ENCODE measurements at regions not wholly inside any gene's neighbourhood (a gene's known extent, or its start where the extent isn't known, plus 50 kb on each side); places are given as distances from the start of the nearest gene placed in this dataset.

DNA sequence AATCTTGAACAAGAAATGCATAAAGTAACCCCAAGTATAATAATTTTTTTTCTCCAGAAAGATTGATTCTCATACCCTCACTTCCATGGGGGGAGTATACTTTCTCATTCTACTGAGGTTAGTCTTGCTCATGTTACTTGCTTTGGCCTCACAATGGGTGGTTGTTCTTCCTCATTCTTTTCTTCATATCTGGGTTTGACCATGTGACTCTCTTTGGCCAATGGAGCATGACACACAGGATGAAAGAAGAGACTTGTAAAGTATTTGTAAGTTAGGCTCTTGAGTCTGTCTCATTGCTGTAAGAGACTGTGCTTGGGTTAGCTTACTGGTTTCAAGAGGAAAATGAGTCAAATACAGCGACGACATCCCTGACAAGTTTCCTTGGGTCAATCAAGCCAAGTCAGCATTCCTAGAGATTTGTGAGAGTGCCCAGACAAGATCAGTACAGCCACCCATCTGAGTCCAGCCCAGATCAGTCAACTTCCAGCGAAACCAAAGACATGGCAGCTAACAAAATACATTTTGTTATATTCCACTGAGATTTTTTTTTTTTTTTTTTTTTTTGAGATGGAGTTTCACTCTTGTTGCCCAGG lies 970.2 kb downstream of the BCL11A start:
- TF ChIP-seq GATA3 (IDR thresholded peaks at IDR 0.05; ENCODE audit: low read depth, low read length) (no peak), GATA2 (IDR thresholded peaks at IDR 0.05; ENCODE audit: low read depth, low read length) (no peak)

DNA sequence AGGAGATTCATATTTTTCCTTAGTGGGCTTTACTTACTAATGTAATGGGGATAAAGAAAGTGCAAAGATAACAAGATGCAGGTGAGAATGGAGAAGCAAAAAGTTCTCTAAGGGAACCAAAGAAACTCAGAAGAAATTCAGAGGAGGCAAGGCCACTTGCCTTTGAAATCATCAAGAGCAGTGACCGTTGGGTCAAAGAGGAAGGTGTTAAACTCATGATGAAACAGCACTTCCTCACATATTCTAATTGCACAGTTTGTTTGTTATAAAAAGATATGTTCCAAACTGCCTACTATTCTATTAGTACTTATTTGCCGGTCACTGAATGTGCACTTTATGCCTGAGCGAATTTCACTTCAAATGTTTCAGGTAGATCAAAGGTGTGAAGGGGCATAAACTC lies 975.1 kb downstream of the BCL11A start:
- TF ChIP-seq GATA3 (IDR thresholded peaks at IDR 0.05; ENCODE audit: low read depth, low read length) (no peak), GATA2 (IDR thresholded peaks at IDR 0.05; ENCODE audit: low read depth, low read length) (no peak)

- no peak for TF ChIP-seq GATA2 (IDR thresholded peaks at IDR 0.05; ENCODE audit: low read depth, low read length)
- TF ChIP-seq GATA3 (IDR thresholded peaks at IDR 0.05; ENCODE audit: low read depth, low read length), result no peak
These were observed 978.3 kb downstream of the BCL11A start for GRCh38 chr2:59575191-59575590.

- no peak for TF ChIP-seq GATA2 (IDR thresholded peaks at IDR 0.05; ENCODE audit: low read depth, low read length)
- no peak for TF ChIP-seq GATA3 (IDR thresholded peaks at IDR 0.05; ENCODE audit: low read depth, low read length)
These were observed 981.2 kb downstream of the BCL11A start for GRCh38 chr2:59572227-59572626.

DNA sequence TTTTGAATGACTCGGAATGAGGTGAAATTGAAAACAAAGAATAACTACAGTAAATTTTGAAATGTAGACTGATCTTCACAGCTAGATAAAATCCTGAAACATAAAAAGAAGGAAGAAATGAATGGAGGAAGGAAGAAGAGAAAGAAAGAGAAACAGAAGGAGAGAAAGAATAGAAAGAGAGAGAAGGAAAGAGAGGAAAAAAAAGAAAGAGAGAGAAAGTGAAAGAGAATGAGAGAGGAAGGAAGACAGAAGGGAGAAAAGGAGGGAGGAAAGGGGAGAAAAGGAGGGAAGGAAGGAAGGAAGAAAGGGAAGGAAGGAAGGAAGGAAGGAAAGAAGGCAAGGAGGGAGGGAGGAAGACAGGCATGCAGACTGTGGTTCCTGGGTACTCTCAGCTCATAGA lies 982.6 kb downstream of the BCL11A start:
- TF ChIP-seq GATA2 (IDR thresholded peaks at IDR 0.05; ENCODE audit: low read depth, low read length), result no peak
- no peak for TF ChIP-seq GATA3 (IDR thresholded peaks at IDR 0.05; ENCODE audit: low read depth, low read length)

- TF ChIP-seq GATA2 (IDR thresholded peaks at IDR 0.05; ENCODE audit: low read depth, low read length), result no peak
- TF ChIP-seq GATA3 (IDR thresholded peaks at IDR 0.05; ENCODE audit: low read depth, low read length), result no peak
These were observed 984.3 kb downstream of the BCL11A start for GRCh38 chr2:59569124-59569523.

DNA sequence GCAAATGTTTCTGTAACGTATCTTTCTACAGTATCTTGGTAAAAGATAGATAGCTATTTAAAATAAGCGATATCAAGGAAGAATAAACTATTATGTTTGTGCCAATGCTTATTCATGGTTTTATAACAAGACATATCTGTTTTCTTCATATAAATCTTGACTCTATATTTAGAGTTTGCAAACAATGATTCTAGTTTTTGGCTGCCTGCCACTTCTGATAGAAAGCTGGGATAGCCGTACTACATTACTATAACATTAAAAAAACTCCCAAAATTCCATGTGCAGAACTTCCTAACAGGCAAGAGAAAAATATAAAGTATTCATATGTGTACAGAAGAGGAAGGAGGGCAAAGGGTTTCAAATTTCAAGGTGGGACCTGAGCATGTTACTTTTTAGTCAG lies 985.0 kb downstream of the BCL11A start:
- TF ChIP-seq GATA2 (IDR thresholded peaks at IDR 0.05; ENCODE audit: low read depth, low read length), result no peak
- no peak for TF ChIP-seq GATA3 (IDR thresholded peaks at IDR 0.05; ENCODE audit: low read depth, low read length)

- no peak for TF ChIP-seq GATA2 (IDR thresholded peaks at IDR 0.05; ENCODE audit: low read depth, low read length)
- no peak for TF ChIP-seq GATA3 (IDR thresholded peaks at IDR 0.05; ENCODE audit: low read depth, low read length)
These were observed 986.3 kb downstream of the BCL11A start for GRCh38 chr2:59567151-59567550.

- TF ChIP-seq GATA3 (IDR thresholded peaks at IDR 0.05; ENCODE audit: low read depth, low read length) (no peak), GATA2 (IDR thresholded peaks at IDR 0.05; ENCODE audit: low read depth, low read length) (no peak)
These were observed 986.7 kb downstream of the BCL11A start for GRCh38 chr2:59566739-59567138.

DNA sequence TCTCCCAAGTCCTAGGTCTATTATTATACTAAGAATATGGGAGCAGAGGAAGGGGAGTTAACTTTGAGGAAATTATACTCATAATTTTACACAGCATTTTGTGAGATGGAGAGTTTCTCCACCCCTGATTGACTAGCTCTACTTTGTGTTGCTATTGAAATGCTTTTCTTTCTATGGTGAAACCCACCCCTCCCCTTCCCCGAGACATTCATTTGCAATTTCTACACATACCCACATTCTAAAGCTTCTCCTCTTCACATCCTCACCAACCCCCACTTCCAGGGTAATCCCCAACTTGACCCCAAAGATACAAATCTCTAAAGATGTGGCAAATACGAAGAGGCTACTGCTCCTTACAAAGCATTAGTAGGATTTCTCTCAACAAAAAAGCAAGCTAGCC lies 992.2 kb downstream of the BCL11A start:
- TF ChIP-seq GATA2 (IDR thresholded peaks at IDR 0.05; ENCODE audit: low read depth, low read length), result no peak
- TF ChIP-seq GATA3 (IDR thresholded peaks at IDR 0.05; ENCODE audit: low read depth, low read length), result no peak

DNA sequence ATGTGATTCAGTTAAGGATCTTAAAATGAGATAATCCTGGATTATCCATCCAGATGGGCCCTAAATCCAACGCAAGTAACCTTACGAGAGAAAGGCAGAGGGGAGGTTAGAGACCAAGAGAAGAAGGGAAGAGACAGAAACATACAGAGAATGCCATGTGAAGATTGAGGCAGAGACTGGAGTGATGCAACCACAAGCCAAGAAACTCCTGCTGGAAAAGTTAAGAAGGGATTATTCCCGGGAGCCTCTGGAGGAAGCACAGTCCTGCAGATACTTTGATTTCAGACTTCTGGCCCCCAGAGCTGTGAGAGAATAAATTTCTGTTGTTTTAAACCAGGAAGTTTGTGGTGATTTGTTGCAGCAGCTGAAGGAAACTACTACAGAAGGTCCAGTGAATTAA lies 992.7 kb downstream of the BCL11A start:
- no peak for TF ChIP-seq GATA3 (IDR thresholded peaks at IDR 0.05; ENCODE audit: low read depth, low read length)
- TF ChIP-seq GATA2 (IDR thresholded peaks at IDR 0.05; ENCODE audit: low read depth, low read length), result no peak

- TF ChIP-seq GATA3 (IDR thresholded peaks at IDR 0.05; ENCODE audit: low read depth, low read length) (no peak), GATA2 (IDR thresholded peaks at IDR 0.05; ENCODE audit: low read depth, low read length) (no peak)
These were observed 1012.6 kb downstream of the BCL11A start for GRCh38 chr2:59540864-59541263.

DNA sequence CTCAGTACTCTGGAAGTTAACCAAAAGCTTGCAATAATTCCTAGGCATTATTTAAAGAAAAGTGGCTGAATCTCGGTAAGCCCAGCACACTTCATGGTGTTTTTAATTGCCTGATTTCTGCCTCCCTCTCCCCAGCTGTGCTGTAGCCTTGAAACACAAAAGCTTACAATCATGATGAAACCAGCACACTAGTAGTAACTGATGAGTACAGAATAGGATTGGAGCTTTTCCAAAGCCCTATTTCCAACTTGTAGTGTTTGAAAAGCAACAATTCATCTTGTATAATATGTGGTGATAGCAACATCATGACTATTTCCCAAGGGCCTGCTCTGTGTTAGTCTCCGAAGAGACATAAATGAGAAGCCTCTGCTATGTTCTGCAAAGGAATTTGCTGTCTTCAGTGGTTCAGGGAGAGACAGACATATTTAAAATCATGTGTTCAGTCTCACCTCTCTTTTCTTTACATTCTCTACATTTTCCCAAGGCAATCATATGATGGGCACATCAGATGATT lies 1015.0 kb downstream of the BCL11A start:
- no peak for TF ChIP-seq GATA2 (IDR thresholded peaks at IDR 0.05; ENCODE audit: low read depth, low read length)
- no peak for TF ChIP-seq GATA3 (IDR thresholded peaks at IDR 0.05; ENCODE audit: low read depth, low read length)

DNA sequence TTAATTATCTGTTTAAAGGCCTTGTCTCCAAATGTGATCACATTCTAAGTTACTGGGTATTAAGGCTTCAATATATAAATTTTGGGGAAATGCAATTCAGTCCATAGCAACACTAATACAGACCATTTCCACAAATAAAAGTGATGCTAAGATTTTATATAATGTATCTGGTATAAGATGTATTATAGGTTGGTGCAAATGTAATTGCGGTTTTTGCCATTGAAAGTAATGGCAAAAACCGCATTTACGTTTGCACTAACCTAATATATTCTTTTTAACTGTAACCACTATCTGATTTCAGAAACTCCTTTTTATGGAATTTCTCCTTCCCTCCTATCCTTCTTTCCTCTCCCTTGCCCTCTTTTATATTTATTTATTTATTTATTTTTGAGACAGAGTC lies 1020.6 kb downstream of the BCL11A start:
- no peak for TF ChIP-seq GATA3 (IDR thresholded peaks at IDR 0.05; ENCODE audit: low read depth, low read length)
- TF ChIP-seq GATA2 (IDR thresholded peaks at IDR 0.05; ENCODE audit: low read depth, low read length), result no peak

DNA sequence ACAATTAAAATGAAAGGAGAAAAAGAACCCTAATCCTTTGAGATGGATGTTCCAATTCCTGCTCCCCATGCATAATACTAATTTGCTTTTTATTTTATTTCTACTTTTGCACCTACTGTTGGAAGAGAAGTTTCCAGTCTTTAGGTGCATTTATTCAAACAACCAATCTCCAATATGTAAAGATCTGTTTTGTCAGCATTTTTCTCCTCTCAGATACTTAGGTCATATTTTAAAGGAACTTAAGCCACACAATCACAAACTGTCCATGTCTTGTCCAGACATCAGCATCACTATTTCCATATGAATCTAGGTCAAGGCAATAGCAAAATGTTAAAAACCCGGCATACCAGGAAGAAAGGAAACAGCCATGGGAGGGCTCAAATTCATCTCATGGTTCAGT lies 1023.2 kb downstream of the BCL11A start:
- TF ChIP-seq GATA3 (IDR thresholded peaks at IDR 0.05; ENCODE audit: low read depth, low read length), result no peak
- TF ChIP-seq GATA2 (IDR thresholded peaks at IDR 0.05; ENCODE audit: low read depth, low read length), result no peak

DNA sequence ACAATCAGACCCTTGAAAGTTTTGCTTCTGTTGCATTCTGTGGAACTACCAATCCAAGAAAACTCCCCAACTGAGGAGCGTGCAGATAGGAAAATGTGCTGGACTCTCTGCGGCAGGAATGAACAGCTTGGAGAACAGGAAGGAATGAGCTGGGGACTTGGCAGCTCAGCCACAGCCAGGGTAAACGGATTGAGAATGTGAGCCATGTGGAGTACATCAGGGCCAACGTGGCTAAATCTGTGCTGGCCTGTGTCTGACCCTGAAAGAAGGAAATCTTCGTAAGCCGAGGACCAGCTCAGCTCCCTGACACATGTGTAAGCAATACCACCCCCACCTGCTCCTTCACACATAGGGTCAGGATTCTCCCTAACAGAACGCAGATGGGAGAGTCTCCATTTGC lies 1023.7 kb downstream of the BCL11A start:
- no peak for TF ChIP-seq GATA2 (IDR thresholded peaks at IDR 0.05; ENCODE audit: low read depth, low read length)
- TF ChIP-seq GATA3 (IDR thresholded peaks at IDR 0.05; ENCODE audit: low read depth, low read length), result no peak
